HG03039 (cell line): ENCODE measurements at regions not wholly inside any gene's neighbourhood (a gene's known extent, or its start where the extent isn't known, plus 50 kb on each side); places are given as distances from the start of the nearest gene placed in this dataset.

ENCODE experiments used
- ATAC-seq: cut with Tn5 transposase; IDR thresholded peaks from one replicate; pipeline ENCODE4 v1.9.1; 2021; ENCODE audit warnings: mild to moderate bottlenecking, moderate library complexity; ENCODE audit not compliant: unreplicated experiment

DNA sequence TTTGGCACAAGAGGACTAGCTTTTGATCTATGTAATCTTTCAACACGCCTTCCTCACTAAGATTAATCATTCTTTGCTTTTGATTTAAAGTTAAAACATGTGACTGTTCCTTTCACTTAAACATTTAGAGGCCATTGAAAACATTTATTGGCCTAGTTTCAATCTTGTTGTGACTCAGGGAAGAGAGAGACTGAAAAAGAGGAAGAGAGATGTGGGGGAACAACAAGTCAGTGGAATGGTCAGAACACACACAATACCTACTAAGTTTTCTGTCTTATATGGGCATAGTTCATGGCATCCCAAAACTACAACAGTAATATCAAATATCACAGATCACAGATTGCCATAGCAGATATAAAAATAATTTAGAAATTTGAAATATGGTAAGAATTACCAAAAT, 812.9 kb upstream of the AGA start:
- ATAC-seq = no peak

DNA sequence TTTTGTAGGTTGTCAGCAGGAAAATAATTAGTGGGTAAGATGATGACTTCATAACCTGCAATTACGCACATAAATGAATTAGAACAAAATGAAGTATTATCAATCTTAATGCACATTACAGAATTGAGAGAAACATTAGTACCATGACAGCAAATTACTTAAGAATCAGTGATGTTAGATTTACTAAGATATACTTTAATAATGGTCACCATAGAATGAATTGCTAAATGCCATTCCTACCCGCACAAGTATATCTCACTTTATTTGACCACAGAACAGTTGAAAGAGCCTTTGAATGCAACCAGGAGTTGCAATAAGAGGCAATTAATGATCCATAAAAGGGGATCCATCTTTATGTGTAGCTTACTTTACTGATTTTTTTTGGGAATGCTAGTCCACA, 816.4 kb upstream of the AGA start:
- ATAC-seq = no peak

- ATAC-seq = no peak
Measured at GRCh38 chr4:178259566-178259965, 817.3 kb upstream of the AGA start.

DNA sequence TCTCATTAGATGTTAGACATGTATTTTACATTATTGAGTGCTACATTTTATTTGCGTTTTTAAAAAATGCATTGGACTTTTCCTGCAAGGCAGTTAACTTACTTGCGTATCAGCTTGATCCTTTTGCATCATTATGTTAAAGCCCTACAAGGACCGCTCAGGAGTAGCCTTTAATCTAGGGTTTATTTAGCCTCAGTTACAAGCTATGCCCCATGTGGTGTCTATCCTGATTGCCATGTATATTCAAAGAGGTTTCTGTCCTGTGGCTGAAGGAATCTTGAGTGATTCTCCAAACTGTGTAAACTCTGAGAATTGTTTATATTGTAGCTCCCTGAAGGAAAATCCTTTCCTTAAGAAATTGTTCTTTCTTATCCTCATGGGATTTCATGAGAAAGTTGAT, 821.8 kb upstream of the AGA start:
- no peak for ATAC-seq

DNA sequence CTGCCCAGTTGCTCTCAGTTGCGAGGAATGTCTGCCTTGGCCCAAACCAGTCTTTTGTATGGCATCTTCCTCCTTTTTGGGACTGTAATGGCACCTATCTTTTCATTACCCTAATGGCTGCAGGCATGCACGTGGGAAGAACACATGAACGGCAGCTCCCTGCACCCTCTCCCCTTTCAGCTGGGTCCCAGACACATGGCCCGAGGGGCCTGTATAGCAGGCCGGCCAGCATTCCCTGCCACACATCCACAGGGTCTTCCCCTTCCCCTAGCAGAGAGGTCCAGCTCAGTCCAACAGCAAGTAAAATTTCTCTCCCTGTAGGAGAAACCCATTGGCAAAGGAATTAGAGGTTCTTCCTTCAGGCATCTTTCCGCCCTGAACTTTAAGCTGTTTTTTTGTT, 829.1 kb upstream of the AGA start:
- no peak for ATAC-seq

DNA sequence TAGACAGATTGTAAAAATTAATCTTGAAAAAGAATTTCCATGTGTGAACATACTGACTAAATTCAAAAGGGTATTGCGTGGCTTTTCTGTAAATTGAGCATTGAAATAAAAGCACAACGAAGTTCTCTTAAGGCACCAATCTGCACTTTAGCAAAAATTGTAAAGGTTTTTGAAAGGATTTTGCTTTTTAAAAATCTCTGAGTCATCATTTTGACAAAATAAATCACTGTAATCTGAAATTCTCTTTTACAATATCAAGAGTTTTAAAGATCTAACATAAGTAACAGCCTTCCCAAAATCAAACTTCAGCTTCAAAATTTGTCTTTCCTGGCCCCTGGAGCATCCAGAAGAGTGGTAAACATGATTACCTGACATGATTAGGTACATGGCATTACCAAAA, 830.9 kb upstream of the AGA start:
- ATAC-seq = no peak

GRCh38 chr4:178275671-178276360, 833.6 kb upstream of the AGA start:
- ATAC-seq = no peak

DNA sequence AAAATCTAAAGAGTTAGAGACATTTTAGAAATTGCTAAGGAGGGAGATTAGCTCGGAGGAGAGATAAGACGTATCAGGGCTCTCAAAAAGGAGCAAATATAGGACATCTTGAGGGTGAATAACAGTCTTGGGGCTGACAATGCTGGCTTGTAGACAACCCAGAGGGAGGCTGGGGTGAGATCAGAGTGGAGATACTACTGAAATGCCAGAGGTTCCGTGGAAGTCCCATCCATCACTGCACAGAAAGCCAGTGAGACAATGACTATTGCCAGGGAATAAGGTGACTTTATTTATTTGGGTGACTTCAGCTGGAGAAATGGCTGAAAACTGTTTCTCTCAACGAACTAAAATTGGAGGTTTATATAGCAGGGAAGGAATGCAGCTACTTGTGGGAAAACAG, 838.1 kb upstream of the AGA start:
- ATAC-seq = no peak

DNA sequence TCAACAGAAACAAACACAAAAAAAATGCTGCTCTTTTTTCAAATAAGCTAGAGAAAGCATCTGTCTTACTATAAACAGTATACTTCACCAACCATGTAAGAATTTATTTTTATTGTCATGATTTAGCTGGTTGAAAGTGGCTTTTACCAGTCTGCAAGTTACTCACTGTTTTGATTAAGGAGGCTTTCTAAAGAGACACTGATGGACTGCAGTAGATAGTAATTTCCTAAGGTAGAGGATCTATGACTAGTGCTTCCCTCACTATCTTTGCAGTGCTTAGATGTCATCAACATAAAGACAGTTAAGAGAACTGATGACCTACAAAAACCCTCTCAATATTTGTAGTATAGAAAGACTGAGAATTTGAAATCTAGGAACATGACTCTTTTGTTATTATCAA, 846.2 kb upstream of the AGA start:
- no peak for ATAC-seq

DNA sequence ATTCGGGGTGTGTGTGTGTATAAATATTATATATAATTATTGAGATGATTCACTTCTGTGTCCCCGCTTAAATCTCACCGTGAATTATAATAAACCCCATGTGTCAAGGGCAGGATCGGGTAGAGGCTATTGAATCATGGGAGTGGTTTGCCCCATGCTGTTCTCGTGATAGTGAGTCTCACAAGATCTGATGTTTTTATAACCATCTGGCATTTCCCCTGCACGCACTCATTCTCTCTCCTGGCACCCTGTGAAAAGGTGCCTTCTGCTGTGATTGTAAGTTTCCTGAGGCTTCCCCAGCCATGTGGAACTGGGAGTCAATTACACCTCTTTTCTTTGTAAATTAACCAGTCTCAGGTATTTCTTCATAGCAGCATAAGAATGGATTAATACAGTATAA, 851.4 kb upstream of the AGA start:
- no peak for ATAC-seq

DNA sequence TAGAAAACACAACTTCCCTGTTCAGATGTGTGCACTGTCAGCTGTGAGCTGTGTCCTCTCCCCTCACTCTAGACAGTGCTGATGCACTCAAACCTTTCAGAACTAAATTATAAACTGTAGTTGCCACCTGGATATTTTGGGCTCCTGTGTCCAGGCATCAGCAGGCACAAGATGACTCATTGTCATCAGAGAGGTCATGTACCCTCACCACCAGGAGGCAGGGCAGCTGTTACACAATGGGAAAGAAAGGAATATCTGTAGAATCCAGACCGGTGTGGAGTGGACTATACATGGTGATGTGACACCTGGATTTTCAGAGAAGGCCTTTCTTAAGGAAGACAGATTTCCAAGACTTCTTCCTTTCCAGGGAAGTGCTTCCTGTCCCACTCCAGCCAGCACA, 854.4 kb upstream of the AGA start:
- no peak for ATAC-seq

DNA sequence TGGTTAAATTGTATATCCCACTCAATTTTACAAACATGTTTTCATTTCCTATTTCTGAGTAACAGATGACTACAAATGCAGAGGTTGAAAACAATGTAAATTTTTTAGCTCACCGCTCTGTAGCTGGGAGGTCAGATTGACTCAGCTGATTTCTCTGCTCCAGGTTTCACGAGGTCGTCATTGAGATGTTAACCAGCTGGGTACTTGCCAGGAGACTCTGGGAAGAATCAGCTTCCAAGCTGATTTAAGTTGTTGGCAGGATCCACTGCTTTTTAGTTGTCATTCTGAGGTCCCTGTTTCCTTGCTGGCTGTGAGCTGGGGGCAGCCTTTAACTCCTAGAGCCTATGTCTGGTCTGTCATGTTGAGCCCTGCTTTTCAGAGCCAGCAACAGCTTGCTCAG, 864.3 kb upstream of the AGA start:
- no peak for ATAC-seq

GRCh38 chr4:178309890-178310289, 867.7 kb upstream of the AGA start:
- no peak for ATAC-seq

GRCh38 chr4:178311997-178312396, 869.8 kb upstream of the AGA start:
- ATAC-seq = no peak

GRCh38 chr4:178314287-178314686, 872.0 kb upstream of the AGA start:
- ATAC-seq = no peak

GRCh38 chr4:178316211-178316610, 874.0 kb upstream of the AGA start:
- no peak for ATAC-seq

- no peak for ATAC-seq
Measured at GRCh38 chr4:178320003-178320402, 877.8 kb upstream of the AGA start.

GRCh38 chr4:178322524-178323183, 880.4 kb upstream of the AGA start:
- ATAC-seq = no peak

DNA sequence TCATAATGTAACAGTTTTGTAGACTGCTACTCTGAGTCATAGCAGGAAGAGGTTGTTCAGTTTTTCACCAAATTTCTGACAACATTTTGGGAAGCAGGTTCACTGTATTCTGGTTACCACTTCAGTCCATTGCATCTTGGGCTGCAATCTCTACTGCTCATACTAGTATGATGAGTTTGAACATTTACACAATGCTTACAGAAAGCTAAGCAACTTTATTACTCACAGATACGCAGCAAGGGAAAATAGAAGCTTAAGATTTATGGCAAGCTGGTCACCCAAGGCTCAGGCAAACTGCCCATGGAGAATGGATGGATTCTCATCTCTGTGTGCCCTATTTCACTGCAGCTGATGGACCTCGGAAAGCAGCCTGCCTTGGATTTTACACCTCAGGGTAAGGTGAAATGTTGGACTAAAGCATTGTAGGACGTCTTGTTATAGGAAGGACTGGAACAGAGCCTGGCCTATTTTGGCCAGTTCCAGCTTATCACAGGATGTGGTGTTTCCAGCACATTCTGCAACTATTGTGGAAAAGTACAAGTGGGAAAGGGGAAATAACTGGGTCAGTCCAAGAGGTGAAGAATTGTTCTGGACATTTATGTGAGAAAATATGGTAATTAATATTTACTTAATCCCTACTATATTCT, 887.1 kb upstream of the AGA start:
- ATAC-seq = no peak

DNA sequence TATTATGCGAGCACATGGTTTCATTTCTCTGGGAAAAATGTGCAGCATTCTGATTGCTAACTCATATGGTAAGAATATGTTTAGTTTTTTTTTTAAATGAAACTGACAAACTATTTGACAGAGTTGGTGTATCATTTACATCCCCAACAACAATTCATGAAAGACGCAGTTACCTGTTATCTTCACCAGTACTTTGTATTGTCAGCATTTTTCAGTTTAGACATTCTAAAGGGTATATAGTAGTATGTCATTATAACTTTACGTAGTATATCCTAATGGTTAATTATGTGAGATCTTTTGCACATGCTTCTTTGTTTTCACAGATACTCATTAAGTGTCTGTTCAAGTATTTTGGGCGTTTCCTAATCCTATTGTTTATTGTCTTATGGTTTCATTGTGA, 891.1 kb upstream of the AGA start:
- ATAC-seq = no peak

DNA sequence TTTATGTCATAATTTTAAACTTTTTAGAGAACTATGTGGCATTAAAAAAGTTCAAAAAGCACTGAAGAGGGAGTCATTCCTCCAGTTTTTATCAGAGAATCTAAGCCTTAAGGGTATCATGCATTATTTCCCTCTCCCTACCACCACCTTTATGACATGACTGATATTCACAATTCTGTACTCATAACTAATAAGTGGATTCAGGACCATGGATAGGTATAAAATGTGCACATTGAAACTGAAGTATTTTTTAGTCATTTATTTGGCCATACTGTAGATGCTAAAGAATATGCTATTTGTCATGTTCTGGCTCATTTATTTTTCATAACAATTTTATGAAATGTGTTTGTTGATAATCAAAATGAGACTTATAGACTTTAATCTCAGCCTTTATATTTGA, 897.5 kb upstream of the AGA start:
- ATAC-seq = no peak

DNA sequence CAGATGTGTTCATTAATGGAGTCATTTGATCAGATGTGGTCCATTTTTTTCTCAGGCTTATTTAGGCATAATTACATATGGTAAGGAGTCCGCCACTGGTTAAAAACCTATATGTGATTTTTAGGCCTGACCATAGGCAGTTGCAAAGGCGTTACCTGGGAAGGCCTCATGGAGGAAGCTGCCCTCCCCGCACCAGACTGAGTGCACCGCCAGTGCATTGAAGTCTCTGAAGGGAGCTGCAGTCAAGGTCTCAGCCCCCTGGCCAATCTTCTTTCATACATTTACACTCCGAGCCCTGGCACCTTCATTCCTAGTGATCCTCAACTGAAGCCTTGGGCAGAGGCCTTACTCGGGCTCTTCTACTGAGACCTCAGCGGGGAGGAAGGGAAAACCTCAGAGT, 898.2 kb upstream of the AGA start:
- no peak for ATAC-seq
